SJCRH30 (cell line): ENCODE measurements at regions not wholly inside any gene's neighbourhood (a gene's known extent, or its start where the extent isn't known, plus 50 kb on each side); places are given as distances from the start of the nearest gene placed in this dataset.
A peak's percentile ranks its signal among the peaks of the same experiment; 100 is the strongest.

Source experiments
- DNase-seq, 2 experiments: peaks; one replicate each; pipeline ENCODE4 v3.0.0-alpha.2; 2015 to 2020
- H3K27ac ChIP-seq: fragments of 250-450 bp; sonication (Bioruptor Pico); 2 replicates; pipeline ENCODE4 v1.5.1; 2020; ENCODE audit warnings: mild to moderate bottlenecking, moderate library complexity
- H3K27me3 ChIP-seq: fragments of 250-450 bp; sonication (Bioruptor Pico); 2 replicates; pipeline ENCODE4 v1.5.1; 2020; ENCODE audit warnings: mild to moderate bottlenecking, moderate library complexity
- H3K36me3 ChIP-seq: fragments of 250-450 bp; sonication (Bioruptor Pico); 2 replicates; pipeline ENCODE4 v1.5.1; 2020; ENCODE audit warnings: mild to moderate bottlenecking, moderate library complexity
- H3K4me1 ChIP-seq: fragments of 250-450 bp; sonication (Bioruptor Pico); 2 replicates; pipeline ENCODE4 v1.5.1; 2020; ENCODE audit warnings: mild to moderate bottlenecking, moderate library complexity
- H3K4me3 ChIP-seq: fragments of 250-450 bp; sonication (Bioruptor Pico); 2 replicates; pipeline ENCODE4 v1.5.1; 2020; ENCODE audit warnings: mild to moderate bottlenecking, moderate library complexity
- H3K9me3 ChIP-seq: fragments of 250-450 bp; sonication (Bioruptor Pico); replicated peaks from 2 replicates; pipeline ENCODE4 v1.5.1; 2020; ENCODE audit warnings: mild to moderate bottlenecking, moderate library complexity

- DNase-seq = no peak
- Histone ChIP-seq H3K4me3 (no peak overlapping the region), H3K27ac (no peak overlapping the region), H3K36me3 (peaks cover 10% of the 10 kb centered on the region), H3K27me3 (no peaks in the 10 kb centered on the region), H3K4me1 (peaks cover 4% of the 10 kb centered on the region; the same call in 1 of the 2 replicates), H3K9me3 (no peaks in the 10 kb centered on the region)
Observed at GRCh38 chr9:109966643-109967368, 186.8 kb downstream of the PALM2AKAP2 start.

- no peak overlapping the region for H3K27ac ChIP-seq
Observed at GRCh38 chr9:109967651-109968642, 187.9 kb downstream of the PALM2AKAP2 start.

GRCh38 chr9:109969011-109969410 is 189.0 kb downstream of the PALM2AKAP2 start:
- Histone ChIP-seq H3K4me1 (peaks cover 4% of the 10 kb centered on the region; the same call in 1 of the 2 replicates), H3K27me3 (no peaks in the 10 kb centered on the region), H3K36me3 (peaks cover 23% of the 10 kb centered on the region), H3K27ac (no peak overlapping the region), H3K9me3 (no peaks in the 10 kb centered on the region), H3K4me3 (no peak overlapping the region)
- peak; percentile 18 to 49 for DNase-seq

More at GRCh38 chr9:109967651-109968642, 187.9 kb downstream of the PALM2AKAP2 start:
- H3K4me3 ChIP-seq = no peak overlapping the region
- H3K27me3 ChIP-seq = no peaks in the 10 kb centered on the region
- no peak for DNase-seq
- peaks cover 16% of the 10 kb centered on the region for H3K36me3 ChIP-seq
- no peaks in the 10 kb centered on the region for H3K9me3 ChIP-seq
- peaks cover 4% of the 10 kb centered on the region; the same call in 1 of the 2 replicates for H3K4me1 ChIP-seq

DNA sequence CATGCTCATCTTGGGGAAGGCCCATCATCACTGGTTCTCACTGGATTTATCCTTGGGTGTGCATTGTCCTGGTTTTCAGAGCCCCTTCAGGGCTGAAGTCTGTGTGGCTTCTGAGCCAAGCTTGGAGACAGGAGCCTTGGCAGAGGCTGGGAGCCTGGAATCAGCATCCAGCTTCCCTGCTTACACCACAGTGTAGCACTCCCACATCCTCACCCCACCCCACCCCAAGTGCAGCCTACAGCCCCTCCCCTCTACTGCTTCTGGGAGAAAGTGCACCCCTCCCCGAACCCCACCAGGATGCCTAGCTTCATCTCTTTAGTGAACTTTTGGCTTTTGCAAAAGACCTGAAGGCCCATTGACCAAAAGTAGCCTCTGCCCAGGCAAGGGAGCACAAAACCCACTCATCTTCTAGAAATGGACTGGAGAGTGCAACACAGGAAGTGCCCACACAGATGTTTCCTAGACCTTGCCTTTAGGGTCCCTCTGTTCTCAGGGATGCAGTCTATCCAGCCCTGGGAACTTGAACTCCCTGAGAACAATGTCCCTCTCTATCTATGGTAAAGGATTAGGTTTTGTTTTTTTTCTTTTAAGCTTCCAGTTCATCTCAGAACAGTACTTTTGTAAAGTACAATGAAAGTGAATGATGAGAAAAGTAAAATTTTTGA is 189.7 kb downstream of the PALM2AKAP2 start:
- no peak overlapping the region for H3K4me3 ChIP-seq
- H3K27me3 ChIP-seq = no peaks in the 10 kb centered on the region
- H3K9me3 ChIP-seq = no peaks in the 10 kb centered on the region
- peaks cover 4% of the 10 kb centered on the region; the same call in 1 of the 2 replicates for H3K4me1 ChIP-seq
- H3K36me3 ChIP-seq = peaks cover 25% of the 10 kb centered on the region
- peak in 1 of 2 experiments; percentile 11 for DNase-seq
- no peak overlapping the region for H3K27ac ChIP-seq

DNA sequence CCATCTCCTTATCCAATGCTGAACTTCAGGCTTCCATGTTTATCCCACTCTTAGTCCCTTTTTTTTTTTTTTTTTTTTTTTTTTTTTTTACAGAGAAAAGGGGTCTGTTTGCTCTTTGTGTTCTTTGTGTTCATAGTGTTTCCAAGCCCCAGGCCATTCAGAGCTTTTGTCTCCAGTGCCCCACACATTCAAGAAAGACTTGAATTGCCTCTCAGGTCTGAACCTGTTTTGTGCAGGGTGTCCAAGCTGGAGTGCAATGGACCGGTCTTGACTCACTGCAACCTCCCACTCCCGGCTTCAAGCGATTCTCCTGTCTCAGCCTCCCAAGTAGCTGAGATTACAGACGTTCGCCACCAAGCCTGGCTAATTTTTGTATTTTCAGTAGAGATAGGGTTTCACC is 191.2 kb downstream of the PALM2AKAP2 start:
- H3K36me3 ChIP-seq = peaks cover 37% of the 10 kb centered on the region
- H3K27ac ChIP-seq = no peak overlapping the region
- H3K9me3 ChIP-seq = no peaks in the 10 kb centered on the region
- H3K27me3 ChIP-seq = no peaks in the 10 kb centered on the region
- no peak overlapping the region for H3K4me3 ChIP-seq
- peaks cover 4% of the 10 kb centered on the region; the same call in 1 of the 2 replicates for H3K4me1 ChIP-seq
- DNase-seq = no peak

GRCh38 chr9:109972026-109972882 is 192.3 kb downstream of the PALM2AKAP2 start:
- Histone ChIP-seq H3K4me3 (no peak overlapping the region), H3K27me3 (no peaks in the 10 kb centered on the region), H3K27ac (no peak overlapping the region), H3K9me3 (no peaks in the 10 kb centered on the region), H3K36me3 (peaks cover 37% of the 10 kb centered on the region), H3K4me1 (peaks cover 4% of the 10 kb centered on the region; the same call in 1 of the 2 replicates)
- no peak for DNase-seq

- H3K27me3 ChIP-seq = no peaks in the 10 kb centered on the region
- H3K4me3 ChIP-seq = no peak overlapping the region
- no peaks in the 10 kb centered on the region for H3K9me3 ChIP-seq
- DNase-seq = no peak
- H3K4me1 ChIP-seq = peaks cover 4% of the 10 kb centered on the region; the same call in 1 of the 2 replicates
- no peak overlapping the region for H3K27ac ChIP-seq
- H3K36me3 ChIP-seq = peaks cover 39% of the 10 kb centered on the region
Observed at GRCh38 chr9:109973336-109973735, 193.3 kb downstream of the PALM2AKAP2 start.

DNA sequence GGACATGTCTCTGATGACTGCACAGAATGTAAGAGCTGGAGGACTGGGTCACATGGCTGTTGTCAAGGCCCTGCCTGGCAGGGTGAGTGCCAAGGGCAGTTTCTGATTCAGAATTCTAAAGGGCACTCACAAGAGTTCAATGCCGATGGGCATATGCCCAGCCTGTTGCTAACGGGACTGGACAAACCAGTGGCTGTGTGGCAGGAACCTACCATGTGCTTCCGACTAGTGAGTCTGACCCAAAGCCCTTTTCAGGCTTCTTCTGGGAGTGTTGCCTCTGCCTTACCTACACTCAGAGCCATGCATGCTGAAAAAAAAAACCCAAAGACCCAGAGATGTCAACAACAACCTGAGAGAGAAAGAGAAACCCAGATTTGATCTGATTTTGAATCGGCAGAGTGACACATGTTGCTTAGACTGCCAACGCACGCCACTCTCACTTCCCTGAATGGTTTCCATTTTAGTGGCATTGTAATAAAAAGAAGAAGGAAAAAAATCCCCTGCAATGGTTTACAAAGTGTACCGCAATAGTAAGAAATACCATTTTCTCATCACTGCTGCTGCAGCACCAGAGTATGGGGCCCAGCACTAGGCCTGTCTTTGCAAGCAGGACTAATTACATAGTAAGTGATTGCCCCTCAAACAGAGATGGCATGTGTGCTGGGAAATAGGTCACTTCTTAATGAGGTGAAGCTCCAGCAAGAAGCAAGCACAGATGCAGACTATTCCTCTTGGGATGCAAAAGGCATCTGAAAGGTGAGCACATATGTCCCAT is 194.3 kb downstream of the PALM2AKAP2 start:
- Histone ChIP-seq H3K27me3 (no peaks in the 10 kb centered on the region), H3K4me1 (no peaks in the 10 kb centered on the region), H3K36me3 (peaks cover 39% of the 10 kb centered on the region), H3K9me3 (no peaks in the 10 kb centered on the region), H3K4me3 (no peak overlapping the region), H3K27ac (no peak overlapping the region)
- no peak for DNase-seq

DNA sequence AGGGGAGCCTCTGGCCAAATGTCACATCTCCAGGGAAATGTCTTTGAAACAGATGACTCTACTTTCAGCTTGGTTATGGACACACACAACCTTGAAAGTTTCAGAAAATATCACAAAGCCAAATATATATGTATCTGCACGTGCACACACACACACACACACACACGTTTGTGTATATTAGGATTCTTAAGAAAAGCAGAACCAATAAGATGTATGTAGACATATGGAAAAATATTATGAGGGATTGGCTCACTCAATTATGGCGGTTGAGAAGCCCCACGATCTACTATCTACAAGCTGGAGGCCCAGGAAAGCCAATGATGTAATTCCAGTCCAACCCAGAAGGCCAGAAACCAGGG is 194.9 kb downstream of the PALM2AKAP2 start:
- Histone ChIP-seq H3K27me3 (no peaks in the 10 kb centered on the region), H3K9me3 (no peaks in the 10 kb centered on the region), H3K36me3 (peaks cover 39% of the 10 kb centered on the region), H3K4me3 (no peak overlapping the region), H3K4me1 (no peaks in the 10 kb centered on the region), H3K27ac (no peak overlapping the region)
- no peak for DNase-seq

GRCh38 chr9:109975574-109976295 is 195.7 kb downstream of the PALM2AKAP2 start:
- DNase-seq = no peak
- Histone ChIP-seq H3K27me3 (no peaks in the 10 kb centered on the region), H3K4me3 (no peak overlapping the region), H3K4me1 (no peaks in the 10 kb centered on the region), H3K27ac (no peak overlapping the region), H3K36me3 (peaks cover 43% of the 10 kb centered on the region), H3K9me3 (no peaks in the 10 kb centered on the region)

- Histone ChIP-seq H3K27ac (no peak overlapping the region), H3K27me3 (no peaks in the 10 kb centered on the region), H3K36me3 (peaks cover 44% of the 10 kb centered on the region), H3K4me3 (no peak overlapping the region), H3K9me3 (no peaks in the 10 kb centered on the region), H3K4me1 (no peaks in the 10 kb centered on the region)
- DNase-seq = no peak
Observed at GRCh38 chr9:109976303-109976702, 196.3 kb downstream of the PALM2AKAP2 start.

- Histone ChIP-seq H3K9me3 (peaks cover 8% of the 10 kb centered on the region), H3K27me3 (no peaks in the 10 kb centered on the region), H3K36me3 (peaks cover 43% of the 10 kb centered on the region), H3K27ac (no peak overlapping the region), H3K4me3 (no peak overlapping the region), H3K4me1 (no peaks in the 10 kb centered on the region)
- DNase-seq = no peak
Observed at GRCh38 chr9:109977521-109977920, 197.5 kb downstream of the PALM2AKAP2 start.

DNA sequence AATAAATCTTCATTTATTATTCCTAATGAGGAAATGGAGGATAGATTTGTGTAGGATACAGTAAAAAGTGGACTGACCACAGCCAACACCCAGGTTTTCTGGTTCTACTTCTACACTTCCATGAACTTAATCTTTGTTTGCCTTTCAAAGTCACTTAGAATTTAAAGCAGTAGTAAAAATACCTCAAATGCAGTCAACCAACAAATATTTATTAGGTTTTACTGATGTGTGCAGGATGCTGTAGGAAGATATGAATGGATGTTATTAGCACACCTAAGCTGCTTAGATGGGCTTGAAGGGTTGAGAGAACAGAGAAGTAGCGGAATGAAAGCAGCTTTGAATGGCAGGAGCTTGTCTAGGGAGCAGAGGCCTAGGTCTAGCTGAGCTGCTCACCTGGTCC is 201.1 kb downstream of the PALM2AKAP2 start:
- Histone ChIP-seq H3K4me3 (no peak overlapping the region), H3K4me1 (no peaks in the 10 kb centered on the region), H3K27me3 (no peaks in the 10 kb centered on the region), H3K9me3 (peaks cover 8% of the 10 kb centered on the region), H3K36me3 (peaks cover 26% of the 10 kb centered on the region), H3K27ac (no peak overlapping the region)
- DNase-seq = no peak
